Parathyroid adenoma (tissue), 2 donors: ENCODE measurements at regions not wholly inside any gene's neighbourhood (a gene's known extent, or its start where the extent isn't known, plus 50 kb on each side); places are given as distances from the start of the nearest gene placed in this dataset.

Experiments
- H2AFZ ChIP-seq: fragments of 300-600 bp; sonication (generic); one replicate; pipeline ENCODE4 v1.7.0; 2017; ENCODE audit warnings: antibody characterized with exemption, mild to moderate bottlenecking
- H3K27ac ChIP-seq: fragments of 300-600 bp; sonication (generic); one replicate; pipeline ENCODE4 v1.7.0; 2017
- H3K27me3 ChIP-seq: fragments of 300-600 bp; sonication (generic); one replicate; pipeline ENCODE4 v1.7.0; 2017; ENCODE audit warnings: low read length; ENCODE audit not compliant: control insufficient read depth, insufficient read depth
- H3K36me3 ChIP-seq: fragments of 300-600 bp; sonication (generic); one replicate; pipeline ENCODE4 v1.7.0; 2017; ENCODE audit warnings: low read length; ENCODE audit not compliant: control insufficient read depth, insufficient read depth
- H3K4me1 ChIP-seq: fragments of 300-600 bp; sonication (generic); one replicate; pipeline ENCODE4 v1.7.0; 2017; ENCODE audit warnings: control low read depth
- H3K4me2 ChIP-seq: fragments of 300-600 bp; sonication (generic); one replicate; pipeline ENCODE4 v1.7.0; 2017; ENCODE audit warnings: low read length
- H3K4me3 ChIP-seq: fragments of 300-600 bp; sonication (generic); one replicate; pipeline ENCODE4 v1.7.0; 2017; ENCODE audit warnings: low read depth, low read length
- H3K79me2 ChIP-seq: fragments of 300-600 bp; sonication (generic); one replicate; pipeline ENCODE4 v1.7.0; 2017; ENCODE audit warnings: control low read depth
- H3K9ac ChIP-seq: fragments of 300-600 bp; sonication (generic); one replicate; pipeline ENCODE4 v1.7.0; 2017; ENCODE audit warnings: mild to moderate bottlenecking
- H3K9me3 ChIP-seq: fragments of 300-600 bp; sonication (generic); one replicate; pipeline ENCODE4 v1.7.0; 2017; ENCODE audit warnings: low read length; ENCODE audit not compliant: control insufficient read depth
- TF ChIP-seq, protein P1 (sequence below): fragments of 300-600 bp; sonication (generic); IDR thresholded peaks from one replicate; pipeline ENCODE4 v1.7.0; 2017; ENCODE audit warnings: antibody characterized with exemption, mild to moderate bottlenecking
- donor health status: primary hyperparathyroidism.

DNA sequence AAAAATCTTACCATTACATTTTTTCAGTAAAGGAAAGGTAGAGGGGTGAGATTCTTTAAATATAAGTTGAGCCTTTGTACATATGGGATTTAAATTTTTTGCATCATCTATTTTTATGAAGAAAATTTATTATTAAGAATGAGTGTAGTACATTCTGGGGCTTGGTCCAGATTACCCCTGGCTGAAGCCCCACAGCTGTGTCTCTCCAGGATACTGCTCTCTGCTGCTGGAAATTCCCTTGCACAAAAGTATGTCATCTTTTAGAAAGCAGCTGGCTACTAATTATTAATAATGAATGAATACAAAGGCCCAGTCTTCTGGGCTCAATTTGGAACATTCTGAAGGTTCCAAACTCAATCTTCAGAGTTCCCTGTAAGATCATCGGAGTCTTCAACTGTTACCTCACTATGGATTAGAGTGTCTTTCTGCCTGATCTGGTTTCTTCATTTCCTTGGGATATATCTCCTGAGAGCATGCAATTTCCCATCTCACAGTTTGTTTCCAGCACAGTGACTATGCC, 428.6 kb upstream of the BRINP3 start:
- H3K27me3 ChIP-seq = no peaks in the 10 kb centered on the region
- H3K4me1 ChIP-seq = no peaks in the 10 kb centered on the region
- H3K9me3 ChIP-seq = no peaks in the 10 kb centered on the region
- H3K79me2 ChIP-seq = no peaks in the 10 kb centered on the region
- H3K4me2 ChIP-seq = no peak overlapping the region
- H2AFZ ChIP-seq = no peak overlapping the region
- H3K9ac ChIP-seq = no peak overlapping the region
- no peaks in the 10 kb centered on the region for H3K36me3 ChIP-seq
- H3K4me3 ChIP-seq = no peak overlapping the region
- TF ChIP-seq, protein P1, sequence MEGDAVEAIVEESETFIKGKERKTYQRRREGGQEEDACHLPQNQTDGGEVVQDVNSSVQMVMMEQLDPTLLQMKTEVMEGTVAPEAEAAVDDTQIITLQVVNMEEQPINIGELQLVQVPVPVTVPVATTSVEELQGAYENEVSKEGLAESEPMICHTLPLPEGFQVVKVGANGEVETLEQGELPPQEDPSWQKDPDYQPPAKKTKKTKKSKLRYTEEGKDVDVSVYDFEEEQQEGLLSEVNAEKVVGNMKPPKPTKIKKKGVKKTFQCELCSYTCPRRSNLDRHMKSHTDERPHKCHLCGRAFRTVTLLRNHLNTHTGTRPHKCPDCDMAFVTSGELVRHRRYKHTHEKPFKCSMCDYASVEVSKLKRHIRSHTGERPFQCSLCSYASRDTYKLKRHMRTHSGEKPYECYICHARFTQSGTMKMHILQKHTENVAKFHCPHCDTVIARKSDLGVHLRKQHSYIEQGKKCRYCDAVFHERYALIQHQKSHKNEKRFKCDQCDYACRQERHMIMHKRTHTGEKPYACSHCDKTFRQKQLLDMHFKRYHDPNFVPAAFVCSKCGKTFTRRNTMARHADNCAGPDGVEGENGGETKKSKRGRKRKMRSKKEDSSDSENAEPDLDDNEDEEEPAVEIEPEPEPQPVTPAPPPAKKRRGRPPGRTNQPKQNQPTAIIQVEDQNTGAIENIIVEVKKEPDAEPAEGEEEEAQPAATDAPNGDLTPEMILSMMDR = no peak
- H3K27ac ChIP-seq = no peak overlapping the region

- Histone ChIP-seq H3K4me1 (no peaks in the 10 kb centered on the region), H3K79me2 (no peaks in the 10 kb centered on the region), H3K9me3 (no peaks in the 10 kb centered on the region), H3K36me3 (no peaks in the 10 kb centered on the region), H3K27me3 (no peaks in the 10 kb centered on the region), H3K4me3 (no peak overlapping the region), H3K4me2 (no peak overlapping the region), H3K9ac (no peak overlapping the region), H3K27ac (no peak overlapping the region), H2AFZ (no peak overlapping the region)
- TF ChIP-seq, protein P1 = no peak
Measured at GRCh38 chr1:190908246-190908645, 430.6 kb upstream of the BRINP3 start.

DNA sequence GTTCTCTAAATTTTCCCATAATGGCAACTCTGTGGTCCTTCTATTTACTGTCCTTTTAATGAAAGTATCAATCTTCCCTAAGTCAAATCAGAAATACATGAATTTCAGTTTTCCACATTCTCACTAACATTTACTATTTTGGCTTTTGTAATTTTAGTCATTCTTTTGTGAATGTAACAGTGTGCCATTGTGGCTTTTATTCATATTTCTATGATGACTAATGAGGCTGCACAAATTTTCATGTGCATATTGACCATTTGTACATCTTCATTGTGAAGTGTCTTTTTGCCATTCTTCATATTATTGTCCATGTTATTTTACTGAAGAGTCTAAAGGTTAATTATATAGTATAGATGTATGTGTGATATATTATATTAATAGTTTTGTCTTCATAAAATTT, 431.0 kb upstream of the BRINP3 start:
- Histone ChIP-seq H3K27ac (no peak overlapping the region), H3K4me3 (no peak overlapping the region), H2AFZ (no peak overlapping the region), H3K4me1 (no peaks in the 10 kb centered on the region), H3K9ac (no peak overlapping the region), H3K79me2 (no peaks in the 10 kb centered on the region), H3K27me3 (no peaks in the 10 kb centered on the region), H3K36me3 (no peaks in the 10 kb centered on the region), H3K9me3 (no peaks in the 10 kb centered on the region), H3K4me2 (no peak overlapping the region)
- TF ChIP-seq, protein P1 = no peak

DNA sequence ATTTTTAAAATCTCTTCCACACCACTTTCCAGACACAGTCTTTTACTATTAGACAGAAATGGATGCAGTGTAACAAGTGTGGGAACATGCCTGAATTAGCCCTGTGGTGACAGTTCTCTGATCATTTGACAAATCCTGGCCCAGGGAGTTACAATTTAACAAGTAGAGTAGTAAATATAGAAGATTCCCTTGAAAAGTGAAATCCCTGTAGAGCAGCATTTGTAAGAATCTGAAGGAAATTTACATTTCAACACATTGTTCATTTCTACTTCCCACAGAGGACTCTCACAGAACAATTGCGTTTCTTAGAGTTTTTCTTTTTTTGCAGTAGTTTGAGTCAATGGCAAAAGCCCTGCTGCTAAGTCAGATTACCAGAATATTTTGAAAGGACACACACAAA, 458.3 kb upstream of the BRINP3 start:
- H3K4me1 ChIP-seq = no peaks in the 10 kb centered on the region
- H3K27ac ChIP-seq = no peak overlapping the region
- no peaks in the 10 kb centered on the region for H3K27me3 ChIP-seq
- TF ChIP-seq, protein P1 = no peak
- H3K36me3 ChIP-seq = no peaks in the 10 kb centered on the region
- no peak overlapping the region for H3K9ac ChIP-seq
- H3K4me3 ChIP-seq = no peak overlapping the region
- H2AFZ ChIP-seq = no peak overlapping the region
- no peaks in the 10 kb centered on the region for H3K9me3 ChIP-seq
- H3K79me2 ChIP-seq = no peaks in the 10 kb centered on the region
- H3K4me2 ChIP-seq = no peak overlapping the region

- Histone ChIP-seq H3K79me2 (no peaks in the 10 kb centered on the region), H2AFZ (no peak overlapping the region), H3K4me2 (no peak overlapping the region), H3K36me3 (no peaks in the 10 kb centered on the region), H3K27me3 (no peaks in the 10 kb centered on the region), H3K9ac (no peak overlapping the region), H3K9me3 (no peaks in the 10 kb centered on the region), H3K4me3 (no peak overlapping the region), H3K27ac (no peak overlapping the region), H3K4me1 (no peaks in the 10 kb centered on the region)
- TF ChIP-seq, protein P1 = no peak
Measured at GRCh38 chr1:190936337-190936736, 458.7 kb upstream of the BRINP3 start.
